GM12872 (cell line): ENCODE measurements at regions not wholly inside any gene's neighbourhood (a gene's known extent, or its start where the extent isn't known, plus 50 kb on each side); places are given as distances from the start of the nearest gene placed in this dataset.

Source experiments
- CTCF ChIP-seq: IDR thresholded peaks from 3 replicates; pipeline ENCODE4 v1.5.1; 2011; ENCODE audit warnings: low read depth, mild to moderate bottlenecking, low read length, moderate library complexity; ENCODE audit not compliant: insufficient read depth

- no peak for TF ChIP-seq CTCF
These were observed 116.5 kb downstream of the SNX18 start for GRCh38 chr5:54634089-54634488.

- TF ChIP-seq CTCF: no peak
These were observed 114.7 kb downstream of the SNX18 start for GRCh38 chr5:54632131-54632701.

GRCh38 chr5:54630738-54631359 is 113.3 kb downstream of the SNX18 start:
- no peak for TF ChIP-seq CTCF

- no peak for TF ChIP-seq CTCF
These were observed 111.6 kb downstream of the SNX18 start for GRCh38 chr5:54629115-54629514.

- TF ChIP-seq CTCF: no peak
These were observed 110.5 kb downstream of the SNX18 start for GRCh38 chr5:54628050-54628449.

- no peak for TF ChIP-seq CTCF
These were observed 108.8 kb downstream of the SNX18 start for GRCh38 chr5:54626407-54626806.

GRCh38 chr5:54624805-54625568 is 107.4 kb downstream of the SNX18 start:
- no peak for TF ChIP-seq CTCF
